GM12864 (cell line): ENCODE measurements at regions not wholly inside any gene's neighbourhood (a gene's known extent, or its start where the extent isn't known, plus 50 kb on each side); places are given as distances from the start of the nearest gene placed in this dataset.

Source experiments
- DNase-seq: peaks from one replicate; pipeline ENCODE4 v3.0.0-alpha.2; 2011; ENCODE audit warnings: low read depth
- H3K4me3 ChIP-seq: 2 replicates; pipeline ENCODE4 v1.5.1; 2011; ENCODE audit warnings: mild to moderate bottlenecking, low read depth, low read length, control low read depth
- TF ChIP-seq, protein P1 (sequence below): IDR thresholded peaks from 2 replicates; pipeline ENCODE4 v1.5.1; 2011; ENCODE audit warnings: low read depth, mild to moderate bottlenecking, moderate library complexity, low read length, control low read depth, inconsistent platforms; ENCODE audit errors: missing control alignments

DNA sequence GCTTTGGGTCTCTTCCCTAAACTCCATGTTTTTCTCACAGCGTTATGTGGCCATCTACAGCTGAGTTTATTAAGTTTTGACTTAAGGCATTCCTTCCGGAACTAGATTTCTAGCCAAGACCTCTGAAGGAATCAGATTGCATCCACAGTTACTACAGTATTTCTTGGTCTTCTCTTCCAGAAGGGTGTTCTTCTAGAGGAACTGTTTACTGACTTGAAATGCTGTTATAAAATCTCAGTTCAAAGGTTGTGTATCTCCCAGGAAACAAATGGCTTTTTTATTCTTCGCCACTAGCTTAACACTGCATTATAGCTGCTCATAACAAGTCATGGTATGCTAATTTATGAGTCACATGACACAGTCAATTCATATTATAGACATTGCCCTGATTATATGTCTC, 55.3 kb upstream of the RAD23B start:
- TF ChIP-seq, protein P1, sequence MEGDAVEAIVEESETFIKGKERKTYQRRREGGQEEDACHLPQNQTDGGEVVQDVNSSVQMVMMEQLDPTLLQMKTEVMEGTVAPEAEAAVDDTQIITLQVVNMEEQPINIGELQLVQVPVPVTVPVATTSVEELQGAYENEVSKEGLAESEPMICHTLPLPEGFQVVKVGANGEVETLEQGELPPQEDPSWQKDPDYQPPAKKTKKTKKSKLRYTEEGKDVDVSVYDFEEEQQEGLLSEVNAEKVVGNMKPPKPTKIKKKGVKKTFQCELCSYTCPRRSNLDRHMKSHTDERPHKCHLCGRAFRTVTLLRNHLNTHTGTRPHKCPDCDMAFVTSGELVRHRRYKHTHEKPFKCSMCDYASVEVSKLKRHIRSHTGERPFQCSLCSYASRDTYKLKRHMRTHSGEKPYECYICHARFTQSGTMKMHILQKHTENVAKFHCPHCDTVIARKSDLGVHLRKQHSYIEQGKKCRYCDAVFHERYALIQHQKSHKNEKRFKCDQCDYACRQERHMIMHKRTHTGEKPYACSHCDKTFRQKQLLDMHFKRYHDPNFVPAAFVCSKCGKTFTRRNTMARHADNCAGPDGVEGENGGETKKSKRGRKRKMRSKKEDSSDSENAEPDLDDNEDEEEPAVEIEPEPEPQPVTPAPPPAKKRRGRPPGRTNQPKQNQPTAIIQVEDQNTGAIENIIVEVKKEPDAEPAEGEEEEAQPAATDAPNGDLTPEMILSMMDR, result no peak
- no peak overlapping the region for H3K4me3 ChIP-seq
- no peak for DNase-seq

DNA sequence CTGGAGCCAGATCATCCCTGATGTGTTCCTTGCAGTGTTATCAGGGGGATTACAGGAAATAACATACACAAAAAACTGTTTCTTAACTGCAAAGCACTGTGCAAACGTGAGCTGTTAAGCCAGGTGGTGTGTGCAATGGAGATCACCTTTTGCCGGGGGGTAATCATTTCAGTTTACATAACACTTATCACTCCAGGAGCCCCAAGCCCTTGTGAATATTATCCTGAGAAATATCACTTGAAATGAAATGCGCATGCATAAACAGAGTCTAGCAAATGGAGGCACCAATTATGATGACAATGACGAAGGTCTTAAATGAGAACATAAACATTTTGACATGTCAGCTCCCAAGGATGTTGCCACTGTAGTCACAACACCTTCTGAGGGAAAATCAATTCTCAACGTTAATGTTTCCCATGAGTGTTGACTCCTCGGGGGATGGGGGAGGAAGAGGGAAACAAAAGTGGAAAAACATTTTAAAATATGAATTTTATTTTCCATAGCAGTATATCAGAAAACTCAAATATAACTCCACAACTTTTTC, 54.5 kb upstream of the RAD23B start:
- TF ChIP-seq, protein P1, result no peak
- no peak overlapping the region for H3K4me3 ChIP-seq
- DNase-seq, result no peak

DNA sequence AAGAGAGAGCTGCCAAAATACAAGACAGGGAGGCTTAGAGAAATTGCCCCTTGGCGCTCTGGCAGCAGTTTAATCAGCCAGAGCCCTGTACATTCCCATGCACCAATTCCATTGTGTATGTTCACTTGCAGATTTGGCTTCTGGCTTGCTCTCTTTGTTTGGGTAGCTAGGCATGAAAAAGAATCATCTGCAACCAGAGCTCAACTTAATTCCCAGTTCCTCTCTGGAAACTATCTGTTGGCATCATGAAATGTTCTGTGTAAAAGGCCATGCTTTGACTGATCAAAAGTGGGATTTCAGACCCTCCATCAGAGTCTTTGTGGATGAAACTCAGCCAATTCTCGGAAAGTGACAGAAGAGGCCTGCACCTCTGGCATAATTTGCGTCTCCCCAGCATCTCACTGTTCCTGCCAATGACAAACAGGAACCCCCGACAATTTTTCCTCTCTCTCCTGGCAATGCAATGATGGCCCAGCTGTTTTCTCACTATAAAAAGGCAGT, 53.8 kb upstream of the RAD23B start:
- no peak overlapping the region for H3K4me3 ChIP-seq
- no peak for DNase-seq
- TF ChIP-seq, protein P1, result no peak
